ENCODE measurements at regions not wholly inside any gene's neighbourhood (a gene's known extent, or its start where the extent isn't known, plus 50 kb on each side); places are given as distances from the start of the nearest gene placed in this dataset.

GRCh38 chr15:87662575-87662974 is 594.0 kb downstream of the NTRK3 start:
- intact Hi-C loops (cut with DNase I) = no loop called here
- no peak overlapping the region for H3K27ac ChIP-seq
- H3K4me1 ChIP-seq = no peaks in the 10 kb centered on the region
- no peaks in the 10 kb centered on the region for H3K27me3 ChIP-seq (ENCODE audit: insufficient read depth in 3 of 3, low read length in 2 of 3)
- H3K4me3 ChIP-seq = no peak overlapping the region
- no peak for TF ChIP-seq CTCF (IDR thresholded peaks at IDR 0.05)
- no peak for DNase-seq
- 87 to 89% (median 87%) methylated on average over 6 of the region's 6 CpGs for WGBS, 3 donors
- H3K36me3 ChIP-seq (ENCODE audit: insufficient read depth in 1 of 2, low read depth in 1 of 2) = no peaks in the 10 kb centered on the region
- no peak for ATAC-seq
- H3K9me3 ChIP-seq = peaks cover 5% of the 10 kb centered on the region

GRCh38 chr15:87661454-87662355 is 594.8 kb downstream of the NTRK3 start:
- Histone ChIP-seq H3K27me3 (ENCODE audit: insufficient read depth in 3 of 3, low read length in 2 of 3) (no peaks in the 10 kb centered on the region), H3K36me3 (ENCODE audit: insufficient read depth in 1 of 2, low read depth in 1 of 2) (no peaks in the 10 kb centered on the region), H3K4me3 (no peak overlapping the region), H3K9me3 (no peaks in the 10 kb centered on the region), H3K27ac (no peak overlapping the region), H3K4me1 (no peaks in the 10 kb centered on the region)
- TF ChIP-seq CTCF (IDR thresholded peaks at IDR 0.05) = no peak
- 83 to 89% (median 83%) methylated on average over 3 of the region's 3 CpGs for WGBS, 3 donors
- ATAC-seq (no peak), DNase-seq (no peak)
- intact Hi-C loops (cut with DNase I) = no loop called here

- DNase-seq (no peak), ATAC-seq (no peak)
- TF ChIP-seq CTCF (IDR thresholded peaks at IDR 0.05) = no peak
- Histone ChIP-seq H3K9me3 (no peaks in the 10 kb centered on the region), H3K4me1 (no peaks in the 10 kb centered on the region), H3K36me3 (ENCODE audit: insufficient read depth in 1 of 2, low read depth in 1 of 2) (no peaks in the 10 kb centered on the region), H3K27ac (no peak overlapping the region), H3K4me3 (no peak overlapping the region), H3K27me3 (ENCODE audit: insufficient read depth in 3 of 3, low read length in 2 of 3) (no peaks in the 10 kb centered on the region)
- intact Hi-C loops (cut with DNase I) = no loop called here
- WGBS, 3 donors = 62 to 66% (median 65%) methylated on average over 2 of the region's 2 CpGs
These were observed 596.0 kb downstream of the NTRK3 start for GRCh38 chr15:87660251-87661129.

- 68 to 86% (median 82%) methylated on average over 1 of the region's 1 CpG for WGBS, 3 donors
- TF ChIP-seq CTCF (IDR thresholded peaks at IDR 0.05) = no peak
- intact Hi-C loops (cut with DNase I) = no loop called here
These were observed 600.2 kb downstream of the NTRK3 start for GRCh38 chr15:87656372-87656771.

More at GRCh38 chr15:87656372-87656771, 600.2 kb downstream of the NTRK3 start:
- Histone ChIP-seq H3K27ac (no peak overlapping the region), H3K4me1 (no peaks in the 10 kb centered on the region), H3K9me3 (no peaks in the 10 kb centered on the region), H3K4me3 (no peak overlapping the region), H3K27me3 (ENCODE audit: insufficient read depth in 3 of 3, low read length in 2 of 3) (no peaks in the 10 kb centered on the region), H3K36me3 (ENCODE audit: insufficient read depth in 1 of 2, low read depth in 1 of 2) (no peaks in the 10 kb centered on the region)
- DNase-seq = no peak
- ATAC-seq = no peak

Data from psoas muscle (tissue), 7 donors.